HepG2 (cell line): ENCODE measurements at regions not wholly inside any gene's neighbourhood (a gene's known extent, or its start where the extent isn't known, plus 50 kb on each side); places are given as distances from the start of the nearest gene placed in this dataset.

Experiments
- ATAC-seq: fragments of 200-7000 bp; cut with Tn5 transposase; 3 replicates; pipeline ENCODE4 v1.9.1; 2020; ENCODE audit warnings: mild to moderate bottlenecking, moderate library complexity
- BruUV-seq: library from RNA; stranded (reverse); fragments of 400-500 nt; replicated peaks from 2 replicates; lab custom pipeline; 2021; lab: Mats Ljungman, UMichigan
- CTCF ChIA-PET: fragments of 300-600 bp; formaldehyde crosslinking; extraction: SDS; loops from one replicate; lab custom pipeline; 2021; ENCODE audit warnings: low total read pairs, inconsistent platforms, low intra/inter-chr PET ratio; lab: Yijun Ruan, JAX
- POLR2A ChIA-PET: fragments of 350-600 bp; sonication (Branson Sonifier 250); formaldehyde crosslinking; loops from one replicate; lab custom pipeline; 2020; ENCODE audit warnings: antibody characterized with exemption, inconsistent platforms; lab: Yijun Ruan, JAX
- DNase-seq: peaks from one replicate; pipeline ENCODE4 v3.0.0-alpha.2; 2015; ENCODE audit warnings: low spot score
- FAIRE-seq: peaks from 3 replicates; lab custom pipeline; 2011; peaks lifted over from hg19 to GRCh38; lab: Jason Lieb, UNC
- H2AFZ ChIP-seq: one replicate; pipeline ENCODE4 v1.6.1; 2011; ENCODE audit warnings: low read length, inconsistent platforms
- H3K27ac ChIP-seq: fragments of 300-600 bp; 3 replicates; pipeline ENCODE4 v1.8.0; 2011; ENCODE audit warnings: mixed run types, mild to moderate bottlenecking, mixed read lengths, low read length, inconsistent platforms; ENCODE audit not compliant: insufficient read depth; ENCODE audit errors: extremely low read length
- H3K27me3 ChIP-seq, 2 experiments: fragments of 200-600 bp in 1 of 2; 2 replicates in 1 of 2; 3 replicates in 1 of 2; pipeline versions ENCODE4 v1.6.0 to v1.8.0; 2011; ENCODE audit warnings: low read length in 2 of 2, mild to moderate bottlenecking in 2 of 2, moderate library complexity in 2 of 2, inconsistent platforms in 1 of 2; ENCODE audit not compliant: insufficient read depth in 2 of 2, control insufficient read depth in 1 of 2
- H3K36me3 ChIP-seq, 2 experiments: fragments of 200-600 bp in 1 of 2; replicated peaks in 1 of 2; 2 replicates in 1 of 2; 3 replicates in 1 of 2; pipeline versions ENCODE4 v1.5.1 to v1.8.0; 2011; ENCODE audit warnings: low read length in 2 of 2, inconsistent platforms in 1 of 2; ENCODE audit not compliant: insufficient read depth in 2 of 2, control insufficient read depth in 1 of 2
- H3K4me1 ChIP-seq: 2 replicates; pipeline ENCODE4 v1.5.1; 2012; ENCODE audit warnings: low read length, inconsistent platforms; ENCODE audit not compliant: insufficient read depth
- H3K4me2 ChIP-seq: 2 replicates; pipeline ENCODE4 v1.6.0; 2011; ENCODE audit warnings: low read depth, low read length, inconsistent platforms
- H3K4me3 ChIP-seq, 3 experiments: fragments of 200-600 bp in 1 of 3; sonication (generic), shearing (Covaris generic) in 1 of 3; replicated peaks in 1 of 3; 2 replicates each; pipeline ENCODE4 v1.5.1; 2011 to 2016; ENCODE audit warnings: low read length in 3 of 3, inconsistent platforms in 2 of 3, low read depth in 2 of 3, mild to moderate bottlenecking in 2 of 3, control low read depth in 1 of 3, mixed read lengths in 1 of 3; ENCODE audit not compliant: insufficient read depth in 1 of 3
- H3K79me2 ChIP-seq: one replicate; pipeline ENCODE4 v1.6.1; 2011; ENCODE audit warnings: low read length, inconsistent platforms; ENCODE audit not compliant: insufficient read depth
- H3K9ac ChIP-seq: 2 replicates; pipeline ENCODE4 v1.6.0; 2011; ENCODE audit warnings: mild to moderate bottlenecking, low read depth, low read length, inconsistent platforms; ENCODE audit not compliant: insufficient read depth
- H3K9me3 ChIP-seq: 2 replicates; pipeline ENCODE4 v1.5.1; 2012; ENCODE audit warnings: mild to moderate bottlenecking, low read length
- H4K20me1 ChIP-seq: 2 replicates; pipeline ENCODE4 v1.6.0; 2011; ENCODE audit warnings: inconsistent platforms, mild to moderate bottlenecking, low read length, moderate library complexity; ENCODE audit not compliant: insufficient read depth
- CHD2 ChIP-seq: IDR thresholded peaks from 2 replicates; pipeline ENCODE4 v1.6.1; 2011; ENCODE audit warnings: low read depth, low read length, improper control_type of control experiment
- FOXO1 ChIP-seq: sonication (generic); formaldehyde crosslinking; IDR thresholded peaks from 2 replicates; pipeline ENCODE4 v1.4.0; 2020; ENCODE audit warnings: missing genetic modification reagents
- SMYD3 ChIP-seq: sonication (generic); formaldehyde crosslinking; IDR thresholded peaks from 2 replicates; pipeline ENCODE4 v1.8.1; 2023; ENCODE audit warnings: mild to moderate bottlenecking, missing genetic modification reagents
- ZHX2 ChIP-seq, 2 experiments: sonication (generic) in 1 of 2; formaldehyde crosslinking in 1 of 2; IDR thresholded peaks; 2 replicates each; pipeline versions ENCODE4 v1.6.1 to v1.9.0; 2014 to 2022; ENCODE audit warnings: antibody characterized with exemption in 1 of 2, borderline replicate concordance in 1 of 2, inconsistent platforms in 1 of 2, low read depth in 1 of 2, missing genetic modification reagents in 1 of 2
- ZNF337 ChIP-seq: sonication (generic); formaldehyde crosslinking; IDR thresholded peaks from 2 replicates; pipeline ENCODE4 v1.5.1; 2020; ENCODE audit warnings: missing genetic modification reagents, low read depth, mild to moderate bottlenecking, borderline replicate concordance
- ZNF569 ChIP-seq: sonication (generic); formaldehyde crosslinking; IDR thresholded peaks from 2 replicates; pipeline ENCODE4 v1.5.0; 2020; ENCODE audit warnings: mild to moderate bottlenecking, missing genetic modification reagents, moderate library complexity, borderline replicate concordance
- WGBS: methylation state at CpG from one replicate; pipeline ENCODE4 v1.1.6; 2017; ENCODE audit warnings: low lambda C conversion rate; 5-methylcytosine and 5-hydroxymethylcytosine counted together
- in situ Hi-C: cut with HindIII; loops from 2 replicates; pipeline ENCODE4 v1.10.0; 2017; ENCODE audit warnings: low pct_unique_long_range_greater_than_20kb; ENCODE audit not compliant: extremely low pct_ligation_motif_present
- intact Hi-C: fragments of 100-400 bp; cut with micrococcal nuclease; formaldehyde crosslinking; loops from one replicate; pipeline ENCODE4 v1.10.0; 2022; ENCODE audit not compliant: unreplicated experiment

GRCh38 chr3:76679541-76679940, 360.4 kb upstream of the ROBO2 start (continued):
- TF ChIP-seq ZHX2 (IDR thresholded peaks at IDR 0.05; ENCODE audit: low read depth) (no peak), ZHX2 (CRISPR knock-in tag; IDR thresholded peaks at IDR 0.05; ENCODE audit: borderline replicate concordance) (no peak)

GRCh38 chr3:76683256-76683655, 356.6 kb upstream of the ROBO2 start:
- BruUV-seq: no TSS peak
- POLR2A ChIA-PET: no interaction called here
- Histone ChIP-seq H2AFZ (no peak overlapping the region), H3K4me1 (peaks cover 32% of the 10 kb centered on the region), H3K27ac (no peak overlapping the region), H3K4me2 (no peak overlapping the region), H3K4me3 (no peak overlapping the region), H3K9me3 (no peaks in the 10 kb centered on the region), H3K79me2 (no peaks in the 10 kb centered on the region), H3K36me3 (no peaks in the 10 kb centered on the region), H4K20me1 (no peaks in the 10 kb centered on the region), H3K27me3 (no peaks in the 10 kb centered on the region), H3K9ac (no peak overlapping the region)
- ATAC-seq (no peak), FAIRE-seq (no peak), DNase-seq (no peak)
- CTCF ChIA-PET: no interaction called here
- WGBS: 79% methylated on average over 3 of the region's 3 CpGs
- no peak for TF ChIP-seq FOXO1 (CRISPR knock-in tag)
- no peak for TF ChIP-seq CHD2
- no peak for TF ChIP-seq ZNF337 (CRISPR knock-in tag)
- no peak for TF ChIP-seq SMYD3 (CRISPR knock-in tag)
- TF ChIP-seq ZNF569: no peak
- in situ Hi-C loops (loop anchor here (10.0 kb wide), 1 partner anchor 572 kb away; no protein-coding TSS in a partner anchor), intact Hi-C loops (no loop called here)
